ENCODE measurements at regions not wholly inside any gene's neighbourhood (a gene's known extent, or its start where the extent isn't known, plus 50 kb on each side); places are given as distances from the start of the nearest gene placed in this dataset.

DNA sequence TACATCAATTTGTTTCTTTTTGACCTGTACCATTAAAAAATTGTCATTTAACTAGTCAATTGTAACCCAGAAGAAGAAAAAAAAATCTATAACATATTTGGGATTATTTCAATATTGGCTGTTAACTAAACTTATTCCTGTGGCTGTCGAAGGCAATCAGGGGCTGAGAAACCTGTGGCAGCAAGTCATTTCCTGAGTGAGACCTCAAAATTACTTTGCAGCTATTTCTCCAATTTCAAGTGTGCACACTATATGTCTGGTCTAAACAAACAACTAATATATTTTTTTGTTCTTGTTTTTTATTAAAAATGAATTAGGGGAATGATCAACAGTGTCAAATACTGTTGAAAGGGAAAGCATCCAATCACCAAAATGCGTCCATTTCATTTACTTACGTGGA is 1357.6 kb upstream of the B3GALT2 start:
- TF ChIP-seq, protein P1, sequence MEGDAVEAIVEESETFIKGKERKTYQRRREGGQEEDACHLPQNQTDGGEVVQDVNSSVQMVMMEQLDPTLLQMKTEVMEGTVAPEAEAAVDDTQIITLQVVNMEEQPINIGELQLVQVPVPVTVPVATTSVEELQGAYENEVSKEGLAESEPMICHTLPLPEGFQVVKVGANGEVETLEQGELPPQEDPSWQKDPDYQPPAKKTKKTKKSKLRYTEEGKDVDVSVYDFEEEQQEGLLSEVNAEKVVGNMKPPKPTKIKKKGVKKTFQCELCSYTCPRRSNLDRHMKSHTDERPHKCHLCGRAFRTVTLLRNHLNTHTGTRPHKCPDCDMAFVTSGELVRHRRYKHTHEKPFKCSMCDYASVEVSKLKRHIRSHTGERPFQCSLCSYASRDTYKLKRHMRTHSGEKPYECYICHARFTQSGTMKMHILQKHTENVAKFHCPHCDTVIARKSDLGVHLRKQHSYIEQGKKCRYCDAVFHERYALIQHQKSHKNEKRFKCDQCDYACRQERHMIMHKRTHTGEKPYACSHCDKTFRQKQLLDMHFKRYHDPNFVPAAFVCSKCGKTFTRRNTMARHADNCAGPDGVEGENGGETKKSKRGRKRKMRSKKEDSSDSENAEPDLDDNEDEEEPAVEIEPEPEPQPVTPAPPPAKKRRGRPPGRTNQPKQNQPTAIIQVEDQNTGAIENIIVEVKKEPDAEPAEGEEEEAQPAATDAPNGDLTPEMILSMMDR (IDR thresholded peaks at IDR 0.05; ENCODE audit: insufficient read depth, low read length), result no peak
- no peak for TF ChIP-seq GABPA (IDR thresholded peaks at IDR 0.05; ENCODE audit: low read depth)
- no peak for TF ChIP-seq POLR2AphosphoS5 (IDR thresholded peaks at IDR 0.05; ENCODE audit: low read depth)

Data from HL-60 (cell line).